ENCODE measurements at regions not wholly inside any gene's neighbourhood (a gene's known extent, or its start where the extent isn't known, plus 50 kb on each side); places are given as distances from the start of the nearest gene placed in this dataset.
A peak's percentile ranks its signal among the peaks of the same experiment; 100 is the strongest.

GRCh38 chr14:105866841-105867321 lies 340.5 kb downstream of the TMEM121 start:
- TF ChIP-seq POLR2A (IDR thresholded peaks at IDR 0.05): no peak
- TF ChIP-seq CTCF (IDR thresholded peaks at IDR 0.05): no peak
- Histone ChIP-seq H3K27ac (no peak overlapping the region), H3K4me1 (no peaks in the 10 kb centered on the region), H3K27me3 (no peaks in the 10 kb centered on the region), H3K9me3 (no peaks in the 10 kb centered on the region), H3K36me3 (no peaks in the 10 kb centered on the region), H3K4me3 (no peak overlapping the region)
- DNase-seq: peak; percentile 5 to 6
- intact Hi-C loops (cut with DNase I; ENCODE audit: low total_unique reads): no loop called here

GRCh38 chr14:105867961-105868599 lies 341.7 kb downstream of the TMEM121 start:
- Histone ChIP-seq H3K4me3 (no peak overlapping the region), H3K27me3 (no peaks in the 10 kb centered on the region), H3K27ac (no peak overlapping the region), H3K4me1 (no peaks in the 10 kb centered on the region), H3K9me3 (no peaks in the 10 kb centered on the region), H3K36me3 (no peaks in the 10 kb centered on the region)
- TF ChIP-seq CTCF (IDR thresholded peaks at IDR 0.05) (no peak), POLR2A (IDR thresholded peaks at IDR 0.05) (no peak)
- intact Hi-C loops (cut with DNase I; ENCODE audit: low total_unique reads): no loop called here
- peak; percentile 3 to 7 for DNase-seq

- intact Hi-C loops (cut with DNase I; ENCODE audit: low total_unique reads): no loop called here
- no peak for DNase-seq
Observed at GRCh38 chr14:105871590-105871989, 345.2 kb downstream of the TMEM121 start.

GRCh38 chr14:105873870-105874512 lies 347.6 kb downstream of the TMEM121 start:
- intact Hi-C loops (cut with DNase I; ENCODE audit: low total_unique reads): no loop called here

More at GRCh38 chr14:105871590-105871989, 345.2 kb downstream of the TMEM121 start:
- TF ChIP-seq CTCF (IDR thresholded peaks at IDR 0.05) (no peak), POLR2A (IDR thresholded peaks at IDR 0.05) (no peak)
- Histone ChIP-seq H3K27me3 (no peaks in the 10 kb centered on the region), H3K36me3 (no peaks in the 10 kb centered on the region), H3K4me1 (no peaks in the 10 kb centered on the region), H3K4me3 (no peak overlapping the region), H3K27ac (no peak overlapping the region), H3K9me3 (no peaks in the 10 kb centered on the region)

More at GRCh38 chr14:105873870-105874512, 347.6 kb downstream of the TMEM121 start:
- no peak for TF ChIP-seq POLR2A (IDR thresholded peaks at IDR 0.05)
- no peak for TF ChIP-seq CTCF (IDR thresholded peaks at IDR 0.05)
- no peaks in the 10 kb centered on the region for H3K36me3 ChIP-seq
- no peaks in the 10 kb centered on the region for H3K27me3 ChIP-seq
- H3K27ac ChIP-seq: no peak overlapping the region
- no peak for DNase-seq
- H3K4me1 ChIP-seq: no peaks in the 10 kb centered on the region
- H3K9me3 ChIP-seq: no peaks in the 10 kb centered on the region
- no peak overlapping the region for H3K4me3 ChIP-seq
